IPS-15b (cell line): ENCODE measurements at regions not wholly inside any gene's neighbourhood (a gene's known extent, or its start where the extent isn't known, plus 50 kb on each side); places are given as distances from the start of the nearest gene placed in this dataset.

Experiments used
- H3K27me3 ChIP-seq: one replicate; pipeline ENCODE4 v1.6.1; 2013; ENCODE audit warnings: low read length; ENCODE audit not compliant: control insufficient read depth, insufficient read depth
- H3K36me3 ChIP-seq: one replicate; pipeline ENCODE4 v1.6.1; 2013; ENCODE audit warnings: low read length; ENCODE audit not compliant: control insufficient read depth, insufficient read depth
- H3K4me1 ChIP-seq: one replicate; pipeline ENCODE4 v1.6.1; 2013; ENCODE audit warnings: mild to moderate bottlenecking, low read length; ENCODE audit not compliant: control insufficient read depth, insufficient read depth
- H3K4me3 ChIP-seq: one replicate; pipeline ENCODE4 v1.5.1; 2013; ENCODE audit warnings: low read depth, low read length
- H3K9ac ChIP-seq: one replicate; pipeline ENCODE4 v1.6.1; 2013; ENCODE audit warnings: low read depth, mild to moderate bottlenecking, low read length
- H3K9me3 ChIP-seq: one replicate; pipeline ENCODE4 v1.6.1; 2013; ENCODE audit warnings: mild to moderate bottlenecking, low read length; ENCODE audit not compliant: control insufficient read depth, insufficient read depth

GRCh38 chr22:47372596-47373385 lies 610.3 kb downstream of the TBC1D22A start:
- Histone ChIP-seq H3K9ac (no peak overlapping the region), H3K4me1 (no peaks in the 10 kb centered on the region), H3K36me3 (no peaks in the 10 kb centered on the region), H3K9me3 (peaks cover 53% of the 10 kb centered on the region), H3K4me3 (no peak overlapping the region), H3K27me3 (no peaks in the 10 kb centered on the region)

- Histone ChIP-seq H3K9ac (no peak overlapping the region), H3K4me1 (no peaks in the 10 kb centered on the region), H3K9me3 (peaks cover 46% of the 10 kb centered on the region), H3K36me3 (no peaks in the 10 kb centered on the region), H3K4me3 (no peak overlapping the region), H3K27me3 (no peaks in the 10 kb centered on the region)
Measured at GRCh38 chr22:47372111-47372581, 609.7 kb downstream of the TBC1D22A start.

GRCh38 chr22:47371263-47372090 lies 609.0 kb downstream of the TBC1D22A start:
- no peaks in the 10 kb centered on the region for H3K36me3 ChIP-seq
- no peaks in the 10 kb centered on the region for H3K27me3 ChIP-seq
- no peak overlapping the region for H3K4me3 ChIP-seq
- peaks cover 43% of the 10 kb centered on the region for H3K9me3 ChIP-seq
- no peak overlapping the region for H3K9ac ChIP-seq
- H3K4me1 ChIP-seq, result no peaks in the 10 kb centered on the region

GRCh38 chr22:47370448-47371262 lies 608.2 kb downstream of the TBC1D22A start:
- Histone ChIP-seq H3K4me3 (no peak overlapping the region), H3K36me3 (no peaks in the 10 kb centered on the region), H3K9ac (no peak overlapping the region), H3K27me3 (no peaks in the 10 kb centered on the region), H3K4me1 (no peaks in the 10 kb centered on the region), H3K9me3 (peaks cover 37% of the 10 kb centered on the region)

GRCh38 chr22:47369431-47370015 lies 607.1 kb downstream of the TBC1D22A start:
- H3K9me3 ChIP-seq, result peaks cover 36% of the 10 kb centered on the region

GRCh38 chr22:47369020-47369419 lies 606.6 kb downstream of the TBC1D22A start:
- Histone ChIP-seq H3K4me3 (no peak overlapping the region), H3K4me1 (no peaks in the 10 kb centered on the region), H3K27me3 (no peaks in the 10 kb centered on the region), H3K36me3 (no peaks in the 10 kb centered on the region), H3K9me3 (peaks cover 37% of the 10 kb centered on the region), H3K9ac (no peak overlapping the region)

More at GRCh38 chr22:47369431-47370015, 607.1 kb downstream of the TBC1D22A start:
- Histone ChIP-seq H3K4me3 (no peak overlapping the region), H3K27me3 (no peaks in the 10 kb centered on the region), H3K9ac (no peak overlapping the region), H3K36me3 (no peaks in the 10 kb centered on the region), H3K4me1 (no peaks in the 10 kb centered on the region)

GRCh38 chr22:47367993-47368945 lies 605.8 kb downstream of the TBC1D22A start:
- Histone ChIP-seq H3K27me3 (no peaks in the 10 kb centered on the region), H3K9me3 (peaks cover 37% of the 10 kb centered on the region)

GRCh38 chr22:47367107-47367690 lies 604.7 kb downstream of the TBC1D22A start:
- no peak overlapping the region for H3K9ac ChIP-seq
- no peaks in the 10 kb centered on the region for H3K36me3 ChIP-seq
- no peaks in the 10 kb centered on the region for H3K4me1 ChIP-seq
- H3K4me3 ChIP-seq, result no peak overlapping the region
- no peaks in the 10 kb centered on the region for H3K27me3 ChIP-seq
- H3K9me3 ChIP-seq, result peaks cover 33% of the 10 kb centered on the region

More at GRCh38 chr22:47367993-47368945, 605.8 kb downstream of the TBC1D22A start:
- no peak overlapping the region for H3K4me3 ChIP-seq
- no peaks in the 10 kb centered on the region for H3K4me1 ChIP-seq
- no peak overlapping the region for H3K9ac ChIP-seq
- no peaks in the 10 kb centered on the region for H3K36me3 ChIP-seq

- no peak overlapping the region for H3K4me3 ChIP-seq
- no peak overlapping the region for H3K9ac ChIP-seq
- H3K9me3 ChIP-seq, result peaks cover 29% of the 10 kb centered on the region
- no peaks in the 10 kb centered on the region for H3K36me3 ChIP-seq
- no peaks in the 10 kb centered on the region for H3K4me1 ChIP-seq
- no peaks in the 10 kb centered on the region for H3K27me3 ChIP-seq
Measured at GRCh38 chr22:47366026-47366767, 603.7 kb downstream of the TBC1D22A start.

- no peaks in the 10 kb centered on the region for H3K36me3 ChIP-seq
- no peaks in the 10 kb centered on the region for H3K4me1 ChIP-seq
- H3K4me3 ChIP-seq, result no peak overlapping the region
- no peak overlapping the region for H3K9ac ChIP-seq
- peaks cover 22% of the 10 kb centered on the region for H3K9me3 ChIP-seq
- no peaks in the 10 kb centered on the region for H3K27me3 ChIP-seq
Measured at GRCh38 chr22:47361247-47361646, 598.8 kb downstream of the TBC1D22A start.
